Loucy (cell line): ENCODE measurements at regions not wholly inside any gene's neighbourhood (a gene's known extent, or its start where the extent isn't known, plus 50 kb on each side); places are given as distances from the start of the nearest gene placed in this dataset.

Experiments
- EZH2phosphoT487 ChIP-seq: fragments of 200-600 bp; IDR thresholded peaks from 2 replicates; pipeline ENCODE4 v1.6.1; 2018; ENCODE audit warnings: antibody characterized with exemption, mild to moderate bottlenecking, moderate library complexity, borderline replicate concordance
- TF ChIP-seq, protein P1 (sequence below): fragments of 200-600 bp; sonication (generic); conservative IDR thresholded peaks from 2 replicates; pipeline ENCODE4 v1.5.1; 2014; ENCODE audit warnings: mild to moderate bottlenecking, antibody characterized with exemption, low read length

DNA sequence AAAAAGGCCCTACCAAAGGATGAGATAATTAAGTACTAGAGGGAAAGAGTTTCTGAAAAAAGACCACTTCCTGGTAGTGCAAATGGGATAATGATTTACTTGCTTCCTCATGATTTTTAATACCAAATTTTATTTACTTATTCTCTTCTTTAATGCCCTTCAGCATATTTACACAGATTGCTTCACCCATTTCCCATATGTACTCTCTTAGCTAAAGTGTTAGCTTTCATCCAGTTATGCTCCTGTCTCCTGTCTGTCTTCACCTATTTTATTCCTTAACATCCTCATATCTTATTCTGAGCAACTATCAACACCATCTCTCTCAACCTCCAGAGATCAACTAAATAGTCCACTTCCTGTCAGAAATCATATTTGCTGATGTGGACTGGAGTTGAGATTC, 183.2 kb upstream of the HS3ST1 start:
- TF ChIP-seq, protein P1, sequence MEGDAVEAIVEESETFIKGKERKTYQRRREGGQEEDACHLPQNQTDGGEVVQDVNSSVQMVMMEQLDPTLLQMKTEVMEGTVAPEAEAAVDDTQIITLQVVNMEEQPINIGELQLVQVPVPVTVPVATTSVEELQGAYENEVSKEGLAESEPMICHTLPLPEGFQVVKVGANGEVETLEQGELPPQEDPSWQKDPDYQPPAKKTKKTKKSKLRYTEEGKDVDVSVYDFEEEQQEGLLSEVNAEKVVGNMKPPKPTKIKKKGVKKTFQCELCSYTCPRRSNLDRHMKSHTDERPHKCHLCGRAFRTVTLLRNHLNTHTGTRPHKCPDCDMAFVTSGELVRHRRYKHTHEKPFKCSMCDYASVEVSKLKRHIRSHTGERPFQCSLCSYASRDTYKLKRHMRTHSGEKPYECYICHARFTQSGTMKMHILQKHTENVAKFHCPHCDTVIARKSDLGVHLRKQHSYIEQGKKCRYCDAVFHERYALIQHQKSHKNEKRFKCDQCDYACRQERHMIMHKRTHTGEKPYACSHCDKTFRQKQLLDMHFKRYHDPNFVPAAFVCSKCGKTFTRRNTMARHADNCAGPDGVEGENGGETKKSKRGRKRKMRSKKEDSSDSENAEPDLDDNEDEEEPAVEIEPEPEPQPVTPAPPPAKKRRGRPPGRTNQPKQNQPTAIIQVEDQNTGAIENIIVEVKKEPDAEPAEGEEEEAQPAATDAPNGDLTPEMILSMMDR, result no peak
- TF ChIP-seq EZH2phosphoT487, result no peak
